NCI-H748 (cell line): ENCODE measurements at regions not wholly inside any gene's neighbourhood (a gene's known extent, or its start where the extent isn't known, plus 50 kb on each side); places are given as distances from the start of the nearest gene placed in this dataset.
"Not testable (repeated sequence)": the region's sequence is repeated elsewhere in the genome, so short reads cannot be mapped to it uniquely, and the experiment has no call there.

Experiments
- DNase-seq: peaks from one replicate; lab custom pipeline; 2025; ENCODE audit not compliant: unreplicated experiment; lab: John Stamatoyannopoulos, UW

DNA sequence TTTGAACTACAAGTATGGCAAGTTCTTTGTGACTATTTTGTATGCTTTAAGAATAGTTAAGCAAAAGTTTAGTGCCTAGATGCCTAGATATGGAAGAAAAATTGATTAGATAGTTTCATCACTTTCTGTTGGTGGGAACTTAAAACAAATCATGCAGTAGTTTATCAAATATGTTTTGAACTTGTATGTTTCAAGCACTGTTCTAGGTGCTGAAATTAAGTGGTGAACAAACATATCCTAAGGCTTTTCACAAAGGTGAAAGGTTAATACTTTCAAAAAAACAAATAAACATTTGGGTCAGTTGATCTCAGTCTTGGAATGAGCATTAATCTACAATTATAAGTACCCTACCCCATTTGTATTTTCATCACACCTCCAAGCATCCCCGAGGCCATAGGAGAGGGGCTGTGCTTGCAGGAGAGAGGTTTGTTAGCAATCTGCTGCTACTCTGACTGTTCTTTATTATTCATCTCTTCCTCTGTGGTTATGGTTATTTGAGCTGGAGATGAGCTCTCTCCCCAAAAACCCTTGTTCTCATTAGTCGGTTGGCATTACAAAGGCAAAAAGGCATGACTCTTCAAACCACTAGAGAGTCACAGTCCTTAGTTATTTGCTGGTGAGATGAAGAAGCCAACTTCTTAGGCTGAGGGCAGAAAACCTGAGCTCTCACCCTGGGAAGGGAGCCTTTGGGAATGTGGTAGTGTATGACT is 103.9 kb upstream of the FHL2 start:
- no peak for DNase-seq

DNA sequence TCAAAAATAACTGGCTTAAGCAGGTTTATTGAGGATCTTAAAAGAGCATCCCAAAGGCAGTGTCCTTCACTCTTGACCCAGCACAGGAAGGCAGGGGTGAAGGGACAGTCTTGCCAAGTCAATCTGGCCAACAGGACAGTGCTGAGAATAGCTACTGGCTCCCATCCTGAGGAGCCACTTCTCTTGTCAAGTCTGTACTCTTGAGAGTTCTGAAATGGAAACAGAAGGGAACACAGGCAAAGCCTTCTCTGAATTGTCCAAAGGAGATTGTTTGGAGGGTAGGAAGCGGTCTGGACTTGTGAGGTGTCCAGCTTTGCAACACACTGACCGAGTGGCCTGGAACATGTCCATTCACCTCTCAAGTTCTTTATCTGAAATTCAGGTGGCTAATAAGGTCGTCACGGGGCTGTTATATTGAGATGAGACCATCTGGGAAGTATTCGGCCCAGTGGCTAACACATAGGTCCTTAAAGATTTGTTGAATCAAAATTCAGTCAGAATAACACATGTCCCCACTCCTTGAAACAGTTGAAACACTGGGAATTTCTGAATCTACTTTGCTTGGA is 99.5 kb upstream of the FHL2 start:
- DNase-seq: no peak

DNA sequence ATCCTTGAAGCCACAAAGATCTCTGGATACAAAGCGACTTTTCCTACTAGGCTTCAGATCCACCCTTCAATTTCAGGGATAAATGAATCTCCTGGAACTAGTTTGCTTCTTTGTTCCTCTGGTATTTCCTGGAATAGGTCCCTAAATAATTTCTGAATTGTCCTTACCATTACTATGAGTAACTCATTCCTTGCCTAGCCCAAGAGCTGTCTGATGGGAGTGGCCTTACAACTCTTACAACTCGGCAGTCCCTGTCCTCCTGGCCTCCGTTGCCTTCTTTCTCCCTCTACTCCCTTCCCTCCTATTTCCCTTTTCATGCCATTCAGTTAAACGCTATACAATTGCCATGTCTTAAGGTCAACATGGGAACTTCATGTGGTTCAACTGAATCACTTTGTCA is 98.2 kb upstream of the FHL2 start:
- no peak for DNase-seq

DNA sequence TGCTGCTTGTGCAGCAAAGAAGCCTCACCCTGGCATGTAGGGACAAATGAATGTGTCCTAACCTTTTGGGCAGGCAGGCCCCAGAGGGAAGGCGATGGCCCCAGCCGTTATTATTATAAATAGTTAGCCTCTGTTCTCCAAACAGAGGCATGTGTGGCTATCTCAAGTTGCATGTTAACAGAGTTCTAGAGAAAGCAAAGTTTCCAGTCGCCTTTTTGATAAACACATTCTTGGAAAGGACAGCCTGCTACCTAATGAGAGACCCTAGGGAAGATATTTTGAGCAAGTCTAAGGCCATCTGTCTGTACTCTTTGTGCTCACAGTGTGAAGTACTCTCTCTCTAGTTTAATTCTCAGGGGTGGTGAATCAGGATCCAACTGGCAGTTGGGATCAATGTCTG is 97.4 kb upstream of the FHL2 start:
- DNase-seq: no peak

DNA sequence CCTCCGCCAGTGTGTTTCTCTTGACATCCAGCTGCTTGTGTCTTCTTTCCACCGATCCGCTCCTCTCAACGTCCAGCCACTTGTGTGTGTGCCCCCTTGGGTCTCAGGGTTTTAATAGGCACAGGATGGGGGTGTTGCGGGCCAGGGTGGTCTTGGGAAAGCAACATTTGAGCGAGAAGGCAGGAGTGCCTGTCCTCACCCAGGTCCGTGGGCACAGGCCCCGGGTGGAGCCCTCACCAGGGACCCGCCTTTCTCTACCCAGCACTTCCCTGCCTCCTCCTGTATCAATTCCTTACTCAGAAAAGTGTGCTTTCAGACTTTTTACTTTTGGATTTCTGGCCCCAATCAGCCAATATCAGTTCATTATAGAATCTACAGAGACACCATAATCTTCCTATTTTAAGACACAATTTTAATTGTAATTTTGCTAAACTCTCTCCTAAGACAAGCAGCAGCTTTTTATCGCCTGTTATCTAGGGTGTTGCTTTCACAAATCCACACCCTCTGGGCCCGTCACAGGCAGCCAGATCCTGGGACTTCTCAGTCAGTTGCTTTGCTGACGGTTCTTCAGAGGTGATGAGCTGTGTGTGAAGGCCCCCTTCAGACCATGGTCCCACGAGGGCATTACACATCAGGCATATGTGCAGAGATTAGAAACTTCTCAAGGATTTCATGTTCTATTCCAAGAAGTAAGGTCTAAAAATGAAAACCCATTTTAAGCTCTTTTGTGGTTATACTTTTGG is 96.0 kb upstream of the FHL2 start:
- no peak for DNase-seq

DNA sequence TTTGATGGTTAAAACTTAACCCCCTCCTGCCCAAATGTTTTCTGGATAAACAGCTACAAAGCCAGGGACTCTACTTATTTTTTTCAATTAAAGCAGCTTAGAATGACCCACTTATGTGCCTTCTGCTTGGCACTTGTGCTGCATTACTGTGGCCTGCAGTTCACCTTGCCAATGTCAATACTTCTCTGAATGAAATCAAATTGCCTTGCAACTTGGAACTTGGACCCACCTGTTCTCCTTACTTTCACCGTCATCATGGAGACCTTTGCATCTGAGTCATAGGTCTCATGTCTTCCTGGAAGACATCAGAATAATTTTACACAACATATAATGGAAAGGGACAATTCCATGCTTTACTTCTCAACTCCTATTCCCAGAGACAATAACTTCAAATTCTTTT is 92.1 kb upstream of the FHL2 start:
- DNase-seq: no peak

DNA sequence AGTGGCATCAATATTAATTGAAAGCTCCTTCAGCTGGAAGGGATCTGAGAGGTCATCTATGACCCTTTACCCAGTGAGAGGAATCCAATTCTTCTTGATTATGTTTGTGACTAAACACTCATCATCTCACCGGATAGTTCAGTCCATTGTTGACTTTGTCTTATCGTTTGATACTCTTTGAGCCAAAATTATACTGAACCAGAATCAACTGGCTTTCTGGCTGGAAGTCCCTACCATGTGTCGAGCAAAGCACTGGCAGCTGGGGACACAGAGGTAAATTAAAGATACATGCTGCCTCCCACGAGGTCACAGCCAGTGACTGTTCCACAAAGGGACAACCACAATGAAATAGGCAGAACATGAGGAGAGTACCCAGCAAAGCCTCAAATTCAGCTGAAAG is 91.4 kb upstream of the FHL2 start:
- peak; percentile 2 for DNase-seq

DNA sequence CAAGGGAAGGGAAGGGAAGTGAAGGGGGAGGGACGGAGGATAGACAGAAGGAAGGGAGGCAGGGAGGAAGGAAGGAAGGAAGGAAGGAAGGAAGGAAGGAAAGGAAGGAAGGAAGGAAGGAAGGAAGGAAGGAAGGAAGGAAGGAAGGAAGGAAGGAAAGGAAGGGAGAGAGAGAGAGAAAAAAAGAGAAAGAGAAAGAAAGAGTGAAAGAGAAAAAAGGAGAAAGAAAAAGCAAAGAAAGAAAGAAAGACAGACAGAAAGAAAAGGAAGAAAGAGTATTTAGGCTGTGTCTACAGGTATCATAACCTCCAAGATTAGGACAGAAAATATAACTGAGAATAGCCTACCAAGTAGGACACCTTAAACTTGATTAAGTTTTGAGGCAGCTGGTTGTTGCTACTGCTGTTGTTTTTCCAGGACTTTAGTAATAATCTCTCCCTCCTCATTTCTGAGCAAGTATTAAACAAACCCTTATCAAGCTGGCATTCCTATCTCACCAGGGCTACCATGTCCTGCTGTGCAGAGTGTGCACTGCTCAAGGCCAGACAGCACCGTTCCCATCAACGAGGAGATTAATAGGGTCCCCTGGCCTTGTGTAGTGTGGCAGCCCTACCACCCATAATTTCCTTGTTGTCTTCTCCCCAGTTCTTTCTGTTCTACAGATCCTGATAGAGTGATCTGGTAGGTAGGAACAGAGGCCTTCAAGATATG is 90.5 kb upstream of the FHL2 start:
- no peak for DNase-seq

DNA sequence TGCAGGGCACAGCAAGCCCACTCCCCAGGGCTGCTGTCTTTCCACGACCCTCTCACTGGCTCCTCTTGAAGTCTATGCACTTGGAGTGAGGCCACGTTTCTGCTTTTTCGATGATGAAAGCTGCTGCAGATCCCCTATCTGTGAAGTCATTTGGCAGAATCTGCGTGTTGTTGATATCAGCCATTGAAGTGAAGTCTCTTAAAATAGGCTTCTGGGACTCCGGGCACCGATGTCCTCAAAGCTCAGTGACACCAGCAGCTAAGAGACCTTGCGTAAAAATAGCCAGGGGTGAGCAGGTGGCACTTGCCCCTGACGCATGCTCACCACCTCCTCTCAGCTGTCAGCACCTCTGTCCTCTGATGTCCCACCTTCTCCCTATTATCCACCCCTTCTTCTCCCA is 89.4 kb upstream of the FHL2 start:
- DNase-seq: no peak

DNA sequence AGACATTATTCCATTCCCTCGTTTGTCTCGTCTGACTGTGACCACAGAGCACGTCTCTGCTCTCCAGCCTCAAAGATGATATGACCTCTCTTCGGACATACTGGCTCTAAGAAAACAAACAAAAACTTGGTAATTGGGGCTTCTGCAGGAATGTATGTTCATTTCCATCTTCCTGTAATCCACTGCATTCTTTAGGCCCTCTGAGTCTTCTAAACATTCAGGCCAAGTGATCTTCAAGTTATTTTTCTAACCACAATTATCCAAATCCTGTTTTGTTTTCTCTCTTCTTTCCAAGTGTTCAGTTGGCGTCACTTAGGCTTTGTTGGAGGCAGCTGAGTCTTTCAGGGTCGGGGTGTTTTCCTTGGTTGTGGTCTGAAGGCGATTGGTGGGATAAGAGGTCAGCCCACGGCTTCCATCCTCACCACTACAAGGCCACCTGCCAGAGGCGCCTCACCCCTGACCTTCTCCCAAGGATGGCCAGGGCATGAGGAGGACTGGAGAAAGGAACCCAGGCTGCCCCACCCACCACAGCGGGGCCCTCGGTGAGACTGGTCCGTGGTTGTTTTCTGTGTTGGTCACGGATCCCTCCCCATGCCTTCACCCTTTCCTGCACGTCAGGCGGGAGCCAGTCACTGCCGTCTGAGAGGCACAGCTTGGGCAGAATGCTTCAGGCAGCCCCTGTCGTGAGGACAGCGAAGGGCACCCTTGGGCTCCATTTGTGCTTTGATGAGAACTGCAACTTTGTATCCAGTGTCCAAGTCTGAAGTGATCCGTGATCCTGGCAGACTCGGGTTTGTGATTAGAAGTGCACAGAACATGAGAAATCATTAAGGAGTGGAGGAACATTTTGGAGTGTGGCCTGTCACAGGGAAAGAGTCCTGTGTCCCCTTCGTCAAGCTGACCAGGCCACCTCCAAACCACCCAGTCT is 88.6 kb upstream of the FHL2 start:
- DNase-seq: no peak

DNA sequence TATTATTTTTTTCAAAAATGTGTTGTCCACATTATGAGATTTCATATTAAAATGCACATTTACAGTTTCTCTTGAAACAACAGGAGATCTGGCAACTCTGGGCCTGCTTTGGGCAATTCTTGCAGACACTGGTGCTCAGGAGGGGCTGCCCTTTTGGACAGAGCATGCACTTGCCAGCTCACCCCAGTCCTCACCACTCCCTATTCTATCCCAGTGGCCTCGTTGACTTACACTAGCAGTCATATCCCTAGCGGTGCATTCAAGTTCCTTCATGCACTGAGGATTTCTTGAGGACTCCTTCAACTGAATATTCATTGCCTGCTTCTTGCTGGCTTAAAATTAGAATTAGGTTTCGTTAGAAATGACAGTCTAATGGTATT is 87.9 kb upstream of the FHL2 start:
- DNase-seq: no peak

DNA sequence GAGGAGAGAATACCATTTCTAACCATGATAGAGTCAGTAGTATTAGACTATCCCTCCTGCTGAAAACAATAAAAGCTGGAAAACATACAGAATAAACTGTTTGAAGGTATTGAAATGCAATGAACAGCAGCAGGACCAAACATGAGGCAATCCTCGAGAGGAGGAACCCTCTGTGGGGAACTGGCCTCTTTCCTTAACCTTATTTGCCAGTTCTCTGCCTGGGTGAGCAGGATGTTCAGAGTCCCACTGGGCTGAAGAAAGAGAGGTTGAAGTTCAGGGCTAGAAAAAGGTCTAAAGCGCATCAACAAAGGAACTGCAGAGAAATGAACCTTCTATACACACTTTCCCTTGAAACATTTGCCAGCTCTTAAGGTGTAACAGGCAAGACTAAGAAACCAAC is 79.8 kb upstream of the FHL2 start:
- no peak for DNase-seq

DNA sequence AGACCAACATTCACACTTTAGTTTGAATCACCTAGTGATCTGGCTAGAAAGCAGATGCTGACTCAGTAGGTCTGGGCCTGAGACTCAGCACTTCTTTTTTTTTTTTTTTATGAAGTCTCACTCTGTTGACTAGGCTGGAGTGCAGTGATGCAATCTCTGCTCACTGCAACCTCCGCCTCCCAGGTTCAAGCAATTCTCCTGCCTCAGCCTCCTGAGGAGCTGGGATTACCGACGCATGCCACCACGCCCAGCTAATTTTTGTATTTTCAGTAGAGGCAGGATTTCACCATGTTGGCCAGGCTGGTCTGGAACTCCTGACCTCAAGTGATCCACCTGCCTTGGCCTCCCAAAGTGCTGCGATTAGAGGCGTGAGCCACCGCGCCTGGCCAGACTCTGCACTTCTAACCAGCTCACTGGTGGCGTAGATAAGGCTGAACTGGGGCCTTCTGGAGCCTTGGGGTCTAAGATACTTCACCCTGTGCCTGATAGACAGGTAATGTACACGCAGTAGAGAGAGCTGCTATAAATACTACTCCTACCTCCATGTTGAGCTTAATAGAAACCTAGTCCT is 78.3 kb upstream of the FHL2 start:
- not testable (repeated sequence) for DNase-seq

DNA sequence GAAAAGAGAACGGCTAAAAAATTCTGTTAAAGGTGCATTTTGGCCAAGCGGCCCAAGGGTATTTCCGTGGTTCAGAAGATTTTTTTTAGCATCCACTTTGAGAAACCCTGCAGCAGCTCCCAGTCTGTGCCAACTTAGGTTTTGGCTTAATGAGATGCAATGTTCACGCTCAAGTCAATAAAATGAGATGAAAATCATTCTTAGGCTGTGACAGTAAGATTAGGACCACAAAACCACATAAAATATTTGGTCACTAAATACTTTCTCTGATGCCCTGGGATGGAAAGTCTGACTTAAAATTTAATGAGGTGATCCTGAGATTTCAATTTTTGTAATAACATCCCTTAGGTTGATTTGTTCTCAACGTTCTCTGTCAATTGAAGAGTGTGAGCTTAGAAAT is 74.2 kb upstream of the FHL2 start:
- DNase-seq: no peak

DNA sequence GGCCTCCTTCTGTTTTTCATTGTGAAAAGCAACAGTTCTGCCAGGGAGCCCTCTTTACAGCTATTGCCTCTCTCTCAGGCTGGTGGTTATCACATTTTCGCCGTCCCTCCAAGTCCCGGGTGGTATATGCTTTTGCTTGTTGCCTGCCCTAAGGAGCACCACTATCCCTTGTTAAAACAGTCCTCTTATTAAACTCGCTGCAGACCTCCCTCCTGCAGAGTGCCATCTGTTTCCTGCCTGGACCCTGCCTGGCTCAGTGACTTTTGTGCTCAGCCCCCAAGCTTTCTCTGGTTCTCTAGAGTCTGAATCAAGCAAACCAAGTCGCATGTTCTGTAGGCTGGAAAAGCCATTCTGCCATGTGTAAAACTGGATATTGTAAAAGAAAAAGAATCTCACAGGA is 72.1 kb upstream of the FHL2 start:
- DNase-seq: peak; percentile 1

DNA sequence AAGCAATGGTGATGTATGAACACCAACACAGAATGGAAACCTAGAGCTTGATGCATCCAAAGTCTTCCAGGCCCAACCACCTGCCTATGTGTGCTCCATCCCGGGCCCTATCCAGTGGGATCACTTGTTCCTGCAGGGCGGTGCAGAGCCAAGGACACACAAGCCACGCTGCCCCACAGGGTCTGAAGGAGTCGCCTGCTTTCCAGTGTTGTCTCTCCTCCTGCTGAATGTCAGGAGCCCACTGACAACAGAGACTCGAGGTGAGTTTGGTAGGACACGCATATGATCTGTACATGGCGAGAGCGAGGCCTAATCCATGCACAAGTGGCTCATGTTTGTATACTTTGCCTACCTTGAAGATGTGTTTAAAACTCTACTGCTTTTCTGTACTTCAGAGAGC is 70.9 kb upstream of the FHL2 start:
- no peak for DNase-seq

DNA sequence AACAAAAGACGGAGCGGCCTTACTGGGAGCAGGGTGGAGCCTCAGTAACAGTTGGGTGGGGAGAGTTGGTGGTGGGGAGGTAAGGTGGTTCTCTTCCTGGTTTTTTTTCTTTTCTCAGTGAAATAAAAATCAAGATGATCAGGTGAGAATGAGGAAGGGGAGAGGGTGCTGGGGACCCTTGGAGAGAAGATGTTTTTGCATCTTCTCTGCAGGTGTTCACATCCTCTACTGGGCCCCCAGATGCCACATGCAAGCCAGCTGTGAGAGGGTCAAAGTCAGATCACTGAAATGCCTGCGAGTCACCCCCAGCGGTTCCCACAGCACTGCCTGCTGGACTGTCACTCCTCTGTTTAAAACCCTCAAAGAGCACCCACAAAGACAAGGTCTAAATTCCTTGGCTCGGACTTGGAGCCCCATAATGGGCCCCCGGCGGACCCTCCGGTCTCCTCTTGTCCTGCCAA is 69.8 kb upstream of the FHL2 start:
- DNase-seq: no peak

DNA sequence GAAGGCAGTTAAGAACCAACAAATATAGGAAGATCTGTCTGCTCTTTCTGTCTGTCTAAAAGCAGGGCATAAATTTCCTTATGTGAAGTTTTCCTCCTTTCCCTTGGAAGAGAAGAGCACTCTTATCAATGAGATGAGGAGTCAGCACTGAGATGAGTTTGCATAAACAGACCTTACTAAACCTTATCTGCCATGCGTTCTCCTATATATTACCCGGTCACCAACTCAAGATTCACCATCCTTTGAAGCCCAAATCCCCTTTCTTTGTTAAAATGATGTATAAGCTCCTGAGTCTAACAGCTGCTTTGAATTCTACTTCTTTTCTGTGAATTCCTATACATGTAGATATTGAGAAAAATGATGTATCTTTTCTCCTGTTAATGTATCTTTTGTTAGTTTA is 65.5 kb upstream of the FHL2 start:
- DNase-seq: no peak

DNA sequence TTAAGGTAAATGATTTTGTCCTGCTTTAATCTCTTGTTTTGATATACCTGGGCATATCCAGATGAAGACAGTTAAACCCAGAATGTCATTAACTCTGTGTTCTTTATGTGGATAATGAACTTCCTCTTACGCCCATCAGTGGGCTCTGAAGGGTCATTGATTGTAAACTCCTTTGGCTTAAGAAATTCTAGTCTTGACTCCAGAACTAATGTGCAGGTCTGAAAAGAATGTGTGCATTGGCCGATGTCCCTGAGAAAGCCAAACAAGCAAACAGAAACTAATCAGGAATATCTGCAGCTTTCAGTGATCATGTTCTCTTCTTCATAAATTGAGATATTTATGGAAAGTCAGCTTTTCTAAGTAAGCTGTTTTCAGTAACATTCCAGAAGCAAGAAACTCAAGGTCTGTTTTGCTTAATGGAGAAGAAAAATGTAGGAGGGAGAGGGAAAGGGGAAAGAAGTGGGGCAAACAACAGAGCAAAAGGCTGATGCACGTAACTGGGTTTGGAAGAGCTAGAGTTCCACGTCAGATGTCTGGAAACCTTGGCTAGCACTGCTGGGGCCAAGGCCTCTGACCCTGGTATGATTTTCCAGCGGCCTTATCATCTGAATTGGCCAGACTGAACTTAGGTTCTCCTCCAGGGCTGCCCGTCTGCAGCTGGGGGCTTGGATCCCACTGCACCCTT is 61.3 kb upstream of the FHL2 start:
- no peak for DNase-seq

DNA sequence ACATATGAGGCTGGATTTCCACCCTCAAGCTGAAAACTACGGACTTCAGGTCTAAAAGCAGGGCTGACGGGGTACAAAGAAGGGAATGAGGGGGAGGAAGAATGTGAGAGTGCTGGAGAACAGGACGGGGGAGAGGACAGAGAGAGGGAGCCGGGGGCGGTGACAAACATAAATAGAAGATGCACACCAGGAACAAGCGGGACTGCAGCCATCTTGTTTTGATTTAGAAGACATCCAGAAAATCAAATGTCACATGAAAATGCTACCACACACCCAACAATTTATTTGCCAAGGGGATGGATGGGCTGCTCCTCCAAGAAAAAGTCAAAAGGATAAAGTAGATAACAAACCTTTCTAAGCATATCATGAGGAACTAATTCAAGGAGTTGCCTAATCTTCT is 59.2 kb upstream of the FHL2 start:
- no peak for DNase-seq
